ENCODE measurements at regions not wholly inside any gene's neighbourhood (a gene's known extent, or its start where the extent isn't known, plus 50 kb on each side); places are given as distances from the start of the nearest gene placed in this dataset.

- DNase-seq (ENCODE audit: insufficient read length, low spot score) = no peak
- no peak for TF ChIP-seq SPI1 (IDR thresholded peaks at IDR 0.05; ENCODE audit: low read depth, low read length)
- TF ChIP-seq POLR2A (IDR thresholded peaks at IDR 0.05; ENCODE audit: low read depth, low read length) = no peak
- no peak for TF ChIP-seq TAF1 (IDR thresholded peaks at IDR 0.05; ENCODE audit: low read depth, low read length)
- TF ChIP-seq POLR2AphosphoS5 (IDR thresholded peaks at IDR 0.05; ENCODE audit: low read depth, low read length) = no peak
- TF ChIP-seq POU2F2 (IDR thresholded peaks at IDR 0.05; ENCODE audit: low read depth, low read length) = no peak
- TF ChIP-seq PAX5 (IDR thresholded peaks at IDR 0.05; ENCODE audit: insufficient read depth, low read length, severe bottlenecking) = no peak
- no peak for FAIRE-seq
Measured at GRCh38 chr12:91384806-91385205, 202.2 kb upstream of the DCN start.

- FAIRE-seq (no peak), DNase-seq (ENCODE audit: insufficient read length, low spot score) (no peak)
- TF ChIP-seq SPI1 (IDR thresholded peaks at IDR 0.05; ENCODE audit: low read depth, low read length) (no peak), PAX5 (IDR thresholded peaks at IDR 0.05; ENCODE audit: insufficient read depth, low read length, severe bottlenecking) (no peak), TAF1 (IDR thresholded peaks at IDR 0.05; ENCODE audit: low read depth, low read length) (no peak), POU2F2 (IDR thresholded peaks at IDR 0.05; ENCODE audit: low read depth, low read length) (no peak), POLR2A (IDR thresholded peaks at IDR 0.05; ENCODE audit: low read depth, low read length) (no peak), POLR2AphosphoS5 (IDR thresholded peaks at IDR 0.05; ENCODE audit: low read depth, low read length) (no peak)
Measured at GRCh38 chr12:91384366-91384765, 201.7 kb upstream of the DCN start.

GRCh38 chr12:91383099-91383498, 200.5 kb upstream of the DCN start:
- FAIRE-seq (no peak), DNase-seq (ENCODE audit: insufficient read length, low spot score) (no peak)
- no peak for TF ChIP-seq POU2F2 (IDR thresholded peaks at IDR 0.05; ENCODE audit: low read depth, low read length)
- no peak for TF ChIP-seq PAX5 (IDR thresholded peaks at IDR 0.05; ENCODE audit: insufficient read depth, low read length, severe bottlenecking)
- no peak for TF ChIP-seq POLR2A (IDR thresholded peaks at IDR 0.05; ENCODE audit: low read depth, low read length)
- no peak for TF ChIP-seq POLR2AphosphoS5 (IDR thresholded peaks at IDR 0.05; ENCODE audit: low read depth, low read length)
- no peak for TF ChIP-seq TAF1 (IDR thresholded peaks at IDR 0.05; ENCODE audit: low read depth, low read length)
- no peak for TF ChIP-seq SPI1 (IDR thresholded peaks at IDR 0.05; ENCODE audit: low read depth, low read length)

- peak; percentile 83 for FAIRE-seq
Measured at GRCh38 chr12:91382081-91382543, 199.5 kb upstream of the DCN start.

DNA sequence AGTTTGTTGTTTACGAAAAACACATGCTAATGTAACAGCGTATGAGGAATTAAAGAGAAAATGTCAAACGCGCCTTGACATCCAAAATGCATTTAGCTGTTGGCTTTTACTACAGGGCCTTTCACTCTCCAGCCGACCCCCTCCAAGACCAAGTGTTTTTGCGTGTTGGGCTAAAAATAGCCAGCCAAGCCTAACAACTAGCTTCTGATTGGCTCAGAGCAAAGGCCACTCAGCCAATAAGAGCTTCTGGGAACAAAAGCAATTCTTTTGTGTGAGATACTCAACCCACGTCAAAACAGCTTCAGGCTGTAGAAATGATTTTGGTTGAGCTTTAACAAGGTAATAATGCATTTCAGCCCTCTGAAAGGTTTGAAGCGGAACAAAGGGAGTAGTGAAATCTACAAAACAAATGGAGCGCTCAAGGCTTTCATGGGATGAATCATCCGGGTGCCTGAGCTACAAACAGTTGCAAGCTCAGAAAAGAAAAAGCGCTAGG, 198.7 kb upstream of the DCN start:
- peak; percentile 79 for FAIRE-seq
- peak; percentile 8 for DNase-seq (ENCODE audit: insufficient read length, low spot score)
- TF ChIP-seq SPI1 (IDR thresholded peaks at IDR 0.05; ENCODE audit: low read depth, low read length) (no peak), POLR2AphosphoS5 (IDR thresholded peaks at IDR 0.05; ENCODE audit: low read depth, low read length) (no peak), POLR2A (IDR thresholded peaks at IDR 0.05; ENCODE audit: low read depth, low read length) (no peak), PAX5 (IDR thresholded peaks at IDR 0.05; ENCODE audit: insufficient read depth, low read length, severe bottlenecking) (no peak), TAF1 (IDR thresholded peaks at IDR 0.05; ENCODE audit: low read depth, low read length) (no peak), POU2F2 (IDR thresholded peaks at IDR 0.05; ENCODE audit: low read depth, low read length) (no peak)

More at GRCh38 chr12:91382081-91382543, 199.5 kb upstream of the DCN start:
- TF ChIP-seq TAF1 (IDR thresholded peaks at IDR 0.05; ENCODE audit: low read depth, low read length) (no peak), PAX5 (IDR thresholded peaks at IDR 0.05; ENCODE audit: insufficient read depth, low read length, severe bottlenecking) (no peak), POU2F2 (IDR thresholded peaks at IDR 0.05; ENCODE audit: low read depth, low read length) (no peak), POLR2A (IDR thresholded peaks at IDR 0.05; ENCODE audit: low read depth, low read length) (no peak)
- DNase-seq (ENCODE audit: insufficient read length, low spot score) = peak; percentile 1

DNA sequence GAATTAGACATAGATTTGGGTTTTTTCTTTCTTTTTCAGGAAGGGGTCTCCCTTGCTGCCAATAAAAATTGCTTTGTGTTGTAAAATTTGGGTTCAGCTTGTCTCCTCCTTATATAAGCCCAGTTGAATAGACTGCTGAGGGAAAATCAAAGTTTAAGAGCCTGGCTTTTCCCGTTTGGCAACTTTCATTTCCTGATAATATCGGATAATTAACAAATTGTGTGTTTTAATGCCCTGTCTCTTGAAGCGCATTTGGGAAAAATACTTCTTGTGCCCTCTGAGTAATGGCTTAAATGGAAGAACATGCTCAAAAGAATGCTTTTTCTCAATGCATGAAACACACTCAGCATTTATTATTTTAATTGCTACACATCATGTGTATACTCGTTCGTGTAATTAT, 198.0 kb upstream of the DCN start:
- no peak for FAIRE-seq
- TF ChIP-seq POLR2A (IDR thresholded peaks at IDR 0.05; ENCODE audit: low read depth, low read length) (no peak), POLR2AphosphoS5 (IDR thresholded peaks at IDR 0.05; ENCODE audit: low read depth, low read length) (no peak)
- no peak for DNase-seq (ENCODE audit: insufficient read length, low spot score)

- TF ChIP-seq SPI1 (IDR thresholded peaks at IDR 0.05; ENCODE audit: low read depth, low read length) (no peak), PAX5 (IDR thresholded peaks at IDR 0.05; ENCODE audit: insufficient read depth, low read length, severe bottlenecking) (no peak), POLR2A (IDR thresholded peaks at IDR 0.05; ENCODE audit: low read depth, low read length) (no peak), TAF1 (IDR thresholded peaks at IDR 0.05; ENCODE audit: low read depth, low read length) (no peak), POLR2AphosphoS5 (IDR thresholded peaks at IDR 0.05; ENCODE audit: low read depth, low read length) (no peak), POU2F2 (IDR thresholded peaks at IDR 0.05; ENCODE audit: low read depth, low read length) (no peak)
- FAIRE-seq = no peak
- no peak for DNase-seq (ENCODE audit: insufficient read length, low spot score)
Measured at GRCh38 chr12:91379051-91379775, 196.6 kb upstream of the DCN start.

- no peak for FAIRE-seq
- TF ChIP-seq POLR2AphosphoS5 (IDR thresholded peaks at IDR 0.05; ENCODE audit: low read depth, low read length) = no peak
- TF ChIP-seq POU2F2 (IDR thresholded peaks at IDR 0.05; ENCODE audit: low read depth, low read length) = no peak
- no peak for TF ChIP-seq POLR2A (IDR thresholded peaks at IDR 0.05; ENCODE audit: low read depth, low read length)
- no peak for TF ChIP-seq TAF1 (IDR thresholded peaks at IDR 0.05; ENCODE audit: low read depth, low read length)
- TF ChIP-seq SPI1 (IDR thresholded peaks at IDR 0.05; ENCODE audit: low read depth, low read length) = no peak
- no peak for TF ChIP-seq PAX5 (IDR thresholded peaks at IDR 0.05; ENCODE audit: insufficient read depth, low read length, severe bottlenecking)
- no peak for DNase-seq (ENCODE audit: insufficient read length, low spot score)
Measured at GRCh38 chr12:91377436-91377835, 194.8 kb upstream of the DCN start.

DNA sequence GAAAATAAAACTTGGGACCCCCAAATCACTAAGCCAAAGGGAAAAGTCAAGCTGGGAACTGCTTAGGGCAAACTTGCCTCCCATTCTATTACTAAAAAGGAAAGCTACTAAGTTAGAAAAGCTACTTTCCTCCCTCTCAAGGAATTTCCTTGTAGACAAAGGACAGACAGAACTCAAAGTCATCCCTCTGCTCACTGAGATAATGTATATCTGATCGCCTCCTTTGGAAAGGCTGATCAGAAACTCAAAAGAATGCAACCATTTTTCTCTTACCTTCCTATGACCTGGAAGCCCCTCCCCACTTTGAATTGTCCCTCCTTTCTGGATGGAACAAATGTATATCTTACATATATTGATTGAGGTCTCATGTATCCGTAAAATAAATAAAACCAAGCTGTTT, 190.5 kb upstream of the DCN start:
- no peak for DNase-seq (ENCODE audit: insufficient read length, low spot score)
- TF ChIP-seq POLR2AphosphoS5 (IDR thresholded peaks at IDR 0.05; ENCODE audit: low read depth, low read length) (no peak), TAF1 (IDR thresholded peaks at IDR 0.05; ENCODE audit: low read depth, low read length) (no peak), POU2F2 (IDR thresholded peaks at IDR 0.05; ENCODE audit: low read depth, low read length) (no peak), POLR2A (IDR thresholded peaks at IDR 0.05; ENCODE audit: low read depth, low read length) (no peak), SPI1 (IDR thresholded peaks at IDR 0.05; ENCODE audit: low read depth, low read length) (no peak), PAX5 (IDR thresholded peaks at IDR 0.05; ENCODE audit: insufficient read depth, low read length, severe bottlenecking) (no peak)
- no peak for FAIRE-seq

Measured in GM12891 (cell line).